Activated naive CD4-positive, alpha-beta T cell treated with anti-CD3 and anti-CD28 coated beads for 36 hours (primary cell): ENCODE measurements at regions not wholly inside any gene's neighbourhood (a gene's known extent, or its start where the extent isn't known, plus 50 kb on each side); places are given as distances from the start of the nearest gene placed in this dataset.
A peak's percentile ranks its signal among the peaks of the same experiment; 100 is the strongest.

Experiments used
- CTCF ChIA-PET: fragments of 350-600 bp; sonication (Branson Sonifier 250); formaldehyde crosslinking; loops from one replicate; lab custom pipeline; 2021; ENCODE audit warnings: antibody characterized with exemption; lab: Charles Lee
- DNase-seq: peaks from one replicate; pipeline ENCODE4 v3.0.0-alpha.2; 2020
- H3K27ac Mint-ChIP-seq: one replicate; pipeline ENCODE4 v1.8.0; 2021; ENCODE audit warnings: mild to moderate bottlenecking, mixed read lengths
- H3K27me3 Mint-ChIP-seq: one replicate; pipeline ENCODE4 v1.8.0; 2021; ENCODE audit warnings: low read depth, mixed read lengths
- H3K36me3 Mint-ChIP-seq: one replicate; pipeline ENCODE4 v1.8.0; 2021; ENCODE audit warnings: low read depth, mixed read lengths
- H3K4me1 Mint-ChIP-seq: one replicate; pipeline ENCODE4 v1.8.0; 2021; ENCODE audit warnings: low read depth, mixed read lengths
- H3K4me3 Mint-ChIP-seq: one replicate; pipeline ENCODE4 v1.8.0; 2021; ENCODE audit warnings: mild to moderate bottlenecking, moderate library complexity, mixed read lengths
- H3K9me3 Mint-ChIP-seq: one replicate; pipeline ENCODE4 v1.8.0; 2021; ENCODE audit warnings: mixed read lengths
- intact Hi-C: fragments of 100-400 bp; cut with micrococcal nuclease; formaldehyde crosslinking; loops from one replicate; pipeline ENCODE4 v1.15.1; 2023

- H3K9me3 Mint-ChIP-seq: no peaks in the 10 kb centered on the region
- no peak overlapping the region for H3K27ac Mint-ChIP-seq
- intact Hi-C loops: no loop called here
- no peak for DNase-seq
- H3K36me3 Mint-ChIP-seq: no peaks in the 10 kb centered on the region
- H3K4me1 Mint-ChIP-seq: no peaks in the 10 kb centered on the region
- H3K4me3 Mint-ChIP-seq: no peak overlapping the region
- peaks cover 5% of the 10 kb centered on the region for H3K27me3 Mint-ChIP-seq
- CTCF ChIA-PET: no interaction called here
Measured at GRCh38 chr10:128624656-128625530, 498.7 kb upstream of the MKI67 start.

- no peaks in the 10 kb centered on the region for H3K9me3 Mint-ChIP-seq
- CTCF ChIA-PET: no interaction called here
- H3K27ac Mint-ChIP-seq: no peak overlapping the region
- no peak overlapping the region for H3K4me3 Mint-ChIP-seq
- H3K36me3 Mint-ChIP-seq: no peaks in the 10 kb centered on the region
- H3K27me3 Mint-ChIP-seq: peaks cover 5% of the 10 kb centered on the region
- intact Hi-C loops: no loop called here
- no peaks in the 10 kb centered on the region for H3K4me1 Mint-ChIP-seq
- no peak for DNase-seq
Measured at GRCh38 chr10:128625926-128626325, 499.7 kb upstream of the MKI67 start.

GRCh38 chr10:128626397-128627000 lies 500.3 kb upstream of the MKI67 start:
- Mint-ChIP-seq H3K9me3 (no peaks in the 10 kb centered on the region), H3K4me1 (no peaks in the 10 kb centered on the region), H3K27me3 (peaks cover 5% of the 10 kb centered on the region), H3K4me3 (no peak overlapping the region), H3K36me3 (no peaks in the 10 kb centered on the region), H3K27ac (no peak overlapping the region)
- CTCF ChIA-PET: no interaction called here
- no peak for DNase-seq
- intact Hi-C loops: no loop called here

GRCh38 chr10:128627811-128628210 lies 501.6 kb upstream of the MKI67 start:
- no peaks in the 10 kb centered on the region for H3K36me3 Mint-ChIP-seq
- no peaks in the 10 kb centered on the region for H3K9me3 Mint-ChIP-seq
- no peaks in the 10 kb centered on the region for H3K4me1 Mint-ChIP-seq
- H3K27ac Mint-ChIP-seq: no peak overlapping the region
- intact Hi-C loops: no loop called here
- no peak for DNase-seq
- no peak overlapping the region for H3K4me3 Mint-ChIP-seq
- H3K27me3 Mint-ChIP-seq: peaks cover 10% of the 10 kb centered on the region
- CTCF ChIA-PET: no interaction called here

- H3K27me3 Mint-ChIP-seq: peaks cover 10% of the 10 kb centered on the region
- DNase-seq: no peak
- no peaks in the 10 kb centered on the region for H3K4me1 Mint-ChIP-seq
- H3K36me3 Mint-ChIP-seq: no peaks in the 10 kb centered on the region
- CTCF ChIA-PET: no interaction called here
- H3K27ac Mint-ChIP-seq: no peak overlapping the region
- intact Hi-C loops: no loop called here
- H3K4me3 Mint-ChIP-seq: no peak overlapping the region
- no peaks in the 10 kb centered on the region for H3K9me3 Mint-ChIP-seq
Measured at GRCh38 chr10:128628252-128628651, 502.0 kb upstream of the MKI67 start.

- Mint-ChIP-seq H3K4me1 (no peaks in the 10 kb centered on the region), H3K27me3 (peaks cover 16% of the 10 kb centered on the region), H3K36me3 (no peaks in the 10 kb centered on the region), H3K4me3 (no peak overlapping the region), H3K9me3 (no peaks in the 10 kb centered on the region), H3K27ac (no peak overlapping the region)
- CTCF ChIA-PET: no interaction called here
- DNase-seq: no peak
- intact Hi-C loops: loop anchor here (5.0 kb wide), 2 partner anchors 213 to 233 kb away; no protein-coding TSS in a partner anchor
Measured at GRCh38 chr10:128629111-128630096, 503.2 kb upstream of the MKI67 start.

- no peak overlapping the region for H3K4me3 Mint-ChIP-seq
- H3K36me3 Mint-ChIP-seq: no peaks in the 10 kb centered on the region
- DNase-seq: no peak
- H3K4me1 Mint-ChIP-seq: no peaks in the 10 kb centered on the region
- no peak overlapping the region for H3K27ac Mint-ChIP-seq
- intact Hi-C loops: loop anchor here (5.0 kb wide), 2 partner anchors 211 to 231 kb away; no protein-coding TSS in a partner anchor
- peaks cover 20% of the 10 kb centered on the region for H3K27me3 Mint-ChIP-seq
- no peaks in the 10 kb centered on the region for H3K9me3 Mint-ChIP-seq
- CTCF ChIA-PET: interaction anchor here (0.6 kb wide), 1 partner anchor 287 kb away, joined by 3 read pairs; no protein-coding TSS in a partner anchor
Measured at GRCh38 chr10:128630787-128631252, 504.6 kb upstream of the MKI67 start.

- Mint-ChIP-seq H3K27ac (no peak overlapping the region), H3K4me1 (peaks cover 2% of the 10 kb centered on the region), H3K9me3 (no peaks in the 10 kb centered on the region), H3K27me3 (peaks cover 15% of the 10 kb centered on the region), H3K36me3 (no peaks in the 10 kb centered on the region), H3K4me3 (no peak overlapping the region)
- no peak for DNase-seq
- intact Hi-C loops: loop anchor here (5.0 kb wide), 2 partner anchors 210 to 230 kb away; no protein-coding TSS in a partner anchor
- CTCF ChIA-PET: no interaction called here
Measured at GRCh38 chr10:128631801-128632241, 505.6 kb upstream of the MKI67 start.

GRCh38 chr10:128632694-128633093 lies 506.5 kb upstream of the MKI67 start:
- Mint-ChIP-seq H3K27me3 (peaks cover 15% of the 10 kb centered on the region), H3K4me3 (no peak overlapping the region), H3K9me3 (no peaks in the 10 kb centered on the region), H3K36me3 (no peaks in the 10 kb centered on the region), H3K4me1 (peaks cover 3% of the 10 kb centered on the region), H3K27ac (no peak overlapping the region)
- CTCF ChIA-PET: interaction anchor here (0.6 kb wide), 1 partner anchor 308 kb away, joined by 3 read pairs; no protein-coding TSS in a partner anchor
- DNase-seq: no peak
- intact Hi-C loops: loop anchor here (5.0 kb wide), 2 partner anchors 210 to 230 kb away; no protein-coding TSS in a partner anchor

GRCh38 chr10:128633864-128634540 lies 507.8 kb upstream of the MKI67 start:
- Mint-ChIP-seq H3K4me3 (no peak overlapping the region), H3K36me3 (no peaks in the 10 kb centered on the region), H3K27ac (no peak overlapping the region), H3K9me3 (no peaks in the 10 kb centered on the region), H3K27me3 (peaks cover 15% of the 10 kb centered on the region), H3K4me1 (peaks cover 3% of the 10 kb centered on the region)
- DNase-seq: no peak
- intact Hi-C loops: loop anchor here (5.0 kb wide), 2 partner anchors 208 to 228 kb away; no protein-coding TSS in a partner anchor
- CTCF ChIA-PET: interaction anchor here (1.1 kb wide), 1 partner anchor 106 kb away, joined by 3 read pairs; no protein-coding TSS in a partner anchor

GRCh38 chr10:128642023-128642422 lies 515.8 kb upstream of the MKI67 start:
- intact Hi-C loops: no loop called here
- Mint-ChIP-seq H3K4me3 (no peak overlapping the region), H3K36me3 (no peaks in the 10 kb centered on the region), H3K27me3 (peaks cover 4% of the 10 kb centered on the region), H3K4me1 (no peaks in the 10 kb centered on the region), H3K9me3 (no peaks in the 10 kb centered on the region), H3K27ac (no peak overlapping the region)
- CTCF ChIA-PET: interaction anchor here (1.2 kb wide), 1 partner anchor 42 kb away, joined by 3 read pairs; no protein-coding TSS in a partner anchor
- DNase-seq: peak; percentile 9
